KBM-7 (cell line): ENCODE measurements at regions not wholly inside any gene's neighbourhood (a gene's known extent, or its start where the extent isn't known, plus 50 kb on each side); places are given as distances from the start of the nearest gene placed in this dataset.

Experiments used
- DNase-seq: peaks from one replicate; pipeline ENCODE4 v3.0.0-alpha.2; 2015
- in situ Hi-C: fragments of 300-500 bp; cut with MboI; formaldehyde crosslinking; loops from 2 replicates; pipeline ENCODE4 v1.14.3; 2020; ENCODE audit warnings: low sequenced_read_pairs, low pct_unique_long_range_greater_than_20kb, mixed read lengths

DNA sequence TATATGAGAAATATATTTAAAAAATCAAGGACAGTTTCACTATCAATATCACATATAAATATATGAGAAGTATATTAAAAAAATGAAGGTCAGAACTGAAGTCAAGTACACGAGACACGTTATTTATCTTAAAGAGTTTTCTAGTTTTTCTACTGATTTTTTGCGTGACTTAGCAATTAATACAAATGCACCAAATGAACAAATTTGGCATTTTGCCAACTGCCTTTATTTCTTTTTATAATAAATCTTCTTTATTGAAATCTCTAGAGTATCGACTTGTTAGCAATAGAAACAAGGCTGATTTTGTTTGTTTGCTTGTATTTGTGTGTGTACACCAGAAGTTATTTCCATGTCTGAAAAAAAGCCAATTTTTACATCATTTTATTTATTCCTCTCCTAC lies 1684.7 kb upstream of the RAG2 start:
- in situ Hi-C loops = no loop called here
- no peak for DNase-seq

DNA sequence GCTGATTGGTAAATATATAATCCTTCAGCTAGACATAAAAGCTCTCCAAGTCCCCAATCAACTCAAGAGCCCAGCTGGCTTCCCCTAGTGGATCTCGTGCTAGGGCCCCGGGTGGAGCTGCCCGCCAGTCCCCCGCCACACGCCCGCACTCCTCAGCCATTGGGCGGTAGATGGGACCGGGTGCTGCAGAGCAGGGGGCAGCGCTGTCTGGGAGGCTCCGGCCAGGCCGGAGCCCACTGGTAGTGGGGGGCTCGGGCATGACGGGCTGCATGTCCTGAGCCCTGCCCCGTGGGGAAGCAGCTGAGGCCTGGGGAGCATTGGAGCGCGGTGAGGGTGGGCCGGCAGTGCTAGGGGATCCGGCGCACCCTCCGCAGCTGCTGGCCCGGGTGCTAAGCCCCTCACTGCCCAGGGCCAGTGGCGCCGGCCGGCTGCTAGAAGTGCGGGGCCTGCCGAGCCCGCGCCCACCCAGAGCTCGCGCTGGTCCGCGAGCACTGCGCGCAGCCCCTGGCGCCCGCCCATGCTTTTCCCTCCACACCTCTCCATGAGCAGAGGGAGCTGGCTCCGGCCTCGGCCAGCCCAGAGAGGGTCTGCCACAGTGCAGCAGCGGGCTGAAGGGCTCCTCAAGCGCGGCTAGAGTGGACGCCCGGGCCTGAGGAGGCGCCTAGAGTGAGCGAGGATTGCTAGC lies 1680.6 kb upstream of the RAG2 start:
- DNase-seq = no peak
- in situ Hi-C loops = no loop called here

DNA sequence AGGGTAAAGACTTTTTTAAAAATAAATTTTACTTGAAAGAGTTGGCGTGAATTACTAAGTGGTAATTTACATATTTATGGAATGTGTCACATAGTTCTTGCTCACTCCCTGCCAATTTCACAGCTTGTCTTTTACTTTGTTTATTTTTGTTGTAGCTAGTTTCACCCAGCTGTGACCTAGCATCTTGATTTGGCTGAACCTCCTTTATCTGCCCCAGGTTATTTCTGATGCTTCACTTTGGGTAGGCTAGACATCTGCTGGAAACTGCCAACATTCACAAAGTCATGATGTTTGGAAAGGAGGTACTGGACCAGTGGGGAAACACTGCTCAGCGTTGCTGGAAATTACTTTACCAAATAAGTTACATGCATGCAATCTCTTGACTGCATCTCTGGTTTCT lies 1676.0 kb upstream of the RAG2 start:
- in situ Hi-C loops = no loop called here
- no peak for DNase-seq

DNA sequence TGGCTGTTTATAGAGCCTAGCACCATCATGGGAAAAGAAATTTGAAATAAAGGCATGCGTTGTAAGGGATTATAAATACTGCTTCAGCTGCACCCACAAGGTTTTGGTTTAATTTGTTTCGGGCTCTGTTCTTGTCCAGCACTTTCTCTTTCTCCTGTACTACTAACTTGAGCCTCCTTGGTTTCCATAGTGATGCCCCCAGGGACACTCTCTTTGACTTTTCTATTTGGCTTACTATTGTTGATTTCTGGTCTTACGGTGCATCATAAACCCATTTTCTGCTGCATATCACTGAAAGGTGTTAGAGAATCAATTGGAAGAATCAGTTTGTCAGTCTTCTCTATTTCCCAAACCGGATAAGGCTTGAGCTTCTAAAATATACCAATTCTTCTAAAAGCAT lies 1674.3 kb upstream of the RAG2 start:
- in situ Hi-C loops = no loop called here
- DNase-seq = no peak

DNA sequence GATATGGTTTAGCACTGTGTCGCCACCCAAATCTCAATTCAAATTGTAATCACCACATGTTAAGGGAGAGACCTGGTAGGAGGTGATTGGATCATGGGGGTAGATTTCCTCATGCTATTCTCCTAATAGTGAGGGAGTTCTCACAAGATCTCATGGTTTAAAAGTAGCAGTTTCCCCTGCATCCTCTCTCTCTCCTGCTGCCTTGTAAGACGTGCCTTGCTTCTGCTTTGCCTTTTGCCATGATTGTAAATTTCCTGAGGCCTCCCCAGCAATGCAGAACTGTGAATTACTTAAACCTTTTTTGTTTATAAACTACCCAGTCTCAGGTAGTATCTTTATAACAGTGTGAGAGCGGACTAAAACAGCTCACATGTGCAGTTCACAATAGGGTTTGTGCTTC lies 1668.7 kb upstream of the RAG2 start:
- no peak for DNase-seq
- in situ Hi-C loops = no loop called here

DNA sequence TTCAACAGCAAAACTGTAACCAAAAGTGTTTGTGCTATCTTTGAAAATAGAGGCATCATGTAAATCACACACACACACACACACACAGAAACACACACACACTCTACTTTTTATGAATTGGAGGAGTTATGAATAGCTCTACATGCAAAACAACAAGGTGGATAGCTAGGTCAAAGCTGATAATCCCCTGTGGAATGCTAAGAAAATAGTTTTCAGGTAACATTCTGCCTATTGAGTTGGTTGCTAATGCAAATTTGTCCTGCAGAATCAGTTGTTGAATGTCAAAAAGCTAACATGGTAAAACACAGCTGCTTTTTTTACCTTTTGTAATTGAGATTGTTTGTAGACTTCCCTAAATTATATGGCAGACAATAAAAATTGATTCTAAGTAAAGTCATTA lies 1658.4 kb upstream of the RAG2 start:
- in situ Hi-C loops = no loop called here
- DNase-seq = no peak

DNA sequence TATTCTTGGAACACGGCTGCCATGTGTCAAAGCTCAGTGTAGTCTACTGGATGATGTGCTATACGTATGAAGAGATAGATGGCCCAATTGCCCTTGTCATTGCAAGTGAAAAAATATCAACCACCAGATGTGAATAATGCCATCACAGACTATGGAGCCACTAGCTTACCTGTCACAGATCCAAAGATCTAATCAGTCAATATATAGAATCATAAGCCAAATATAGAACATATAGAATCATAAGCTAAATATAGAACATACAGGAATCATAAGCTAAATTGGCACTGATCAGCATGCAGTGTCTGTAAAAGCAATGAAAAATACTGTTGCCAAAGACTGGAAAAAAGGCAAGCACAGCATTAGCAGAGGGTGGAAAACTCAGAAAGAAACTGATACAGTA lies 1656.9 kb upstream of the RAG2 start:
- no peak for DNase-seq
- in situ Hi-C loops = no loop called here

DNA sequence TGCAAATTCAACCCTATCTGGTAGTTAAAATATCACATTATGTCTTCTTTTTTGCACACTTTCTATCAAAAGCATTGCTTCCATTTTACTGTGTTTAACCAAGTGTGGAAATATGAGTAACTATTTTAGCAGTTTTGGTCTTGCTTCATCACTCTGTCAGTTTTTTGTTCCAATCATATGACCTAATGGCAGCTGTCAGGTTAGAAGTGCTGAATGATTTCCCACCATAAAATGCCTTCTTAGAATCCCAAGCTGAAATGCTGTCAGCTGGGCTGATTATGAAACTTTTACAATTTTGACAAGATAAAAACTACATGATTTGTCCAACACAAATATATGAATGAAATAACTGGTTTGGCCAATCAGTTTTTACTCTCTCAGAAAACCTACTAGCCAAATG lies 1654.6 kb upstream of the RAG2 start:
- no peak for DNase-seq
- in situ Hi-C loops = no loop called here

DNA sequence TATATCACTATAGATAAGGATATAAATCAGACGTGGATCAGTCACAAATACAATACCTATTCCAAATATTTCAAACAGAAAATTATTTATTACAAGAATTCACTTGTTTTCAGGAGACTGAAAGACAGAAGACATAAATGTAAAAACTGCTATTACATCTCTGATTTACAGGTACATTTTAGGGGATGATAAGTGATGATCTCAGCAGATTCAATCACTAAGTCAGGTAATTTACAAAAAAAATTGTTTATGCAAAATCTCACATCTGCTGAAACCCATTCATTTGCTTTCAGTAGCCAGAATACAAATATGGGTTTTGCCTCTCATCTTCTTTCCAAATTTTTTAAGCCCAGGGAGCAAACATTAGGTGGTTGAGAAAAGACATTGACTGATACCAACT lies 1648.4 kb upstream of the RAG2 start:
- no peak for DNase-seq

DNA sequence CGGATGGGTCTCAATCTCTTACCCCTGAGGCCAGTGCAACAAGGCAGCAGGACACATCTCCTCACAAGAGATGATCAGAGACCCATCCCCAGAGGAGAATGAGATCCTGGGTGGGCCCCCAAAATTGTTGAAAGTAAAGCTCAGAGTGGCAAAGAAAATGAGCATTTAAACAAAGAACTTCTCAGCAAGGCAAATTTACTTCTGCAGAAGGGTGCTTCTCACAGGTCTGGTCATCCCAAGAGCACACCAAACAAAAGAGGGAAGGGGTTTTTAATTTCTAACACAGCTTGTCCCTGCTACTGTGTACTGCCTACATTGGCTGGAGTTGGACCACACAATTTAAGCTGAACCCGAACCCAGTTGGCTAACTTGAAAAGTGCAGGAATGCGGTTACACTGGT lies 1628.6 kb upstream of the RAG2 start:
- DNase-seq = no peak
- in situ Hi-C loops = no loop called here

More for the DNA sequence above, 1648.4 kb upstream of the RAG2 start:
- in situ Hi-C loops = no loop called here

DNA sequence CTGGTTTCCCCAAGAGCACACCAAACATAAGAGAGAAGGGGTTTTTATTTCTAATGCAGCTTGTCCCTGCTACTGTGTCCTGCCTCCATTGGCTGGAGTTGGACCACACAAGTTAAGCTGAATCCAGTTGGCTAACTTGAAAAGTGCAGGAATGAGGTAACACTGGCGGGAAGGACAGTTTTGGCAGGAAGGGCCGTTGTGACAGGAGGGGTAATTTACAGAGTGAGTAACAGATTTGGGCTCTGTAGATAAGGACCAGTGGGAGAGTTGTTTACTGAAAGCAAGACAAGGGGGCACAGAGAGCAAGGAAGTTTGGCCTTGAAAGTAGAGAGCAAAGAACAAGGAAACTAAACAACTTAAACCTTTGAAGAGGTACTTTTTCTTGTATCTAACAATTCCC lies 1623.3 kb upstream of the RAG2 start:
- no peak for DNase-seq
- in situ Hi-C loops = no loop called here

DNA sequence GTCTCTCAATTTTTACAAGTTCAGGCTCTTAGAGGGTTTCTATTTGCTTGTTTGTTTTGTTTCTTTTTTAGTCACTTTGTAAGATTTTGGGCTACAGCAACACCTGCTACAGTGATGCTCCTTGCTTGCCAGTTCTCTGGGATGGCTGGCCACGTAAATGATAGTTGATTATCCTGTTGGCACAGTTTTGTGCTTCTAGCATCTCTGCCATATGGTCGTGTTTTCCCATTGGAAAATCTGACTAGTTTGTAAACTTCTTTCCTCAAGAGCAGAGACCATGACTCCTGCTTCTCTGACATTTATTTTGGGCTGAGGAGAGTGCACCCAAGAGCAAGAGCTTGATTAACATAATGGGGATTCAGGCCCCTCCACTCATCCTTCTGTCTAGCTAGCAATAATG lies 1621.6 kb upstream of the RAG2 start:
- in situ Hi-C loops = no loop called here
- DNase-seq = no peak

DNA sequence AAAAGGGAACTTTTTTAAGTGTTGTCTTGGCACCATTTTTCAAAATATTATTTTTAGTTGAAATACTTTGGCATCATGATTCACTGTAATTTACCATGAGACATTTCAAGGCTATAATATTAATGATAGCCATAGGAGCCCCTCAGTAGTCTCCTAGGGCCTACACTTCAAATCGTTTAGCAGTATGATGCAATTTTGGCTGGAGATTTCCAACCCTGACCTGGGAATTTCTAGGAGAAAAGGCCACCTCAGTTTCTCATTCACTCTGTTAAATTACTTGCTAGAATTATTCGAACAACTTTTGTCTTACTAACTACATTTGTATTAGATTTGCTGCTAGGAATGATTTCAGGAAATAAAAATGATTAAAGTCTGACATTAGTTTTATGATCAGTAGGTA lies 1610.9 kb upstream of the RAG2 start:
- no peak for DNase-seq
- in situ Hi-C loops = no loop called here

DNA sequence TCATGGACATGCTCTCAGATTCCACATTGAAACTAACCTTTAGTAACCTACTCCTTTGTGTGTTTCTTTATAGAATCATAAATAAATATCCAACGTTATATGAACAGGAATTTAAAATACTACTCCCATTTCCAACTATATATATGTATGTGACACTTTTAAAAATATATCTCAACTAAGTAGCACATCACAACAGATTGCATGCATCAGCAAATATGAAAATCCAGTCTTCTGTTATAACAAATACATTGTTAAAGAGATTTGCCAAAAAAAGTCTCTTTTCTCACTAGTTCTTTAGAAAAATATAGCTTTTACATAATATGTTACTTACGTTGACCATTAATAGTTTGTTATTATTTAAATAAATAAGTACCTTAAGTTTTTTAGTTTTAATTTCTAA lies 1608.6 kb upstream of the RAG2 start:
- in situ Hi-C loops = no loop called here
- no peak for DNase-seq

DNA sequence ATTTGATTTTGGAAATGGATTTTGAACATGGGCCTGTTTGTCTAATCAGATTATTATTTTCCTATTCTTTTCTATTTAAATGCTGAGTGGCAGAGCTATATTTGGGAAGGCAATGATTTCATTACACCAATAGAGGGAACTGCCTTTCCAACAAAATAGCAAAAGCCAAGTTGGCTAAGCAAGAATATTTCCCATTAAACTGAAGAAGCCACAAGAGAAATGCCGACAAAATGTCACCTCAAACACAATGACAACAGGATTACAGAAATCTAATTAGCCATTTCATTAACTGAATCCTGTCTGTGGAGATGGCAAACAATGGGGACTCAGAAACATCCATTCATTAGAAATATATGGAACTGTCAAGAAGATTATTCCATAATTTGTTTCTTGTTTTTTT lies 1593.1 kb upstream of the RAG2 start:
- in situ Hi-C loops = no loop called here
- DNase-seq = no peak

DNA sequence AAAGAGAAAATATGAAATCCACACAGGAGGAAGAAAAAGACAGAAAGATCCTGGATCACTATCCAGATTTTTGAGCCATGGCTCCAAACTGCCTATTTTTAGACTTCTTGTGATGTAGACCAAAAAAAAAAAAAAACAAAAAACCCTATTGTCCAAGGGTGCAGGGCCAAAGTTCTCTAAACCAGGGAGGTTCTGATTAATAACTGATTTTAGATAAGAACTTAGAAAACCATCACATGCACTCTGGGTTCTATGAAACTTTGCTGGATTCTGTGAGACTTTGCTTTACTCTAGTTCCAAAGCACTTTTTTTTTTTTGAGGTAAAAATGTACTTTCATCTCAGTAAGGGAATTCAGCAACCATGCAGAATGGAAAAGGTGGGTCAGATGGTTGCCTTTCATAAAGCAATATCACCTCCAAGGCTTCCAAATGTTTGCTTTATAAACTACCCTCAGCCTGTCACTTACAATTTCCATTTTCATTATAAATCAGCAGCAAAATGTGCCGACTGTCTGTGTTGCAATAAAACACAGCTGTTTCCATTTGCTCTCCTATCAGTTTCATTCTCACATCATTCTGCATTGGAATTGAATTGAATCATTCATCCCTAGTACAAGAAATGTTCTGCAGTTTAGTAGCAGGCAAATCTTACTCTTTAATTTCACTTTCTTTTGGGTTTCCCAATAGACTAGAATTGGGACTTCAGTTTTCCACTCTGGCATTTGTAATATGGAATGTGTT lies 1584.3 kb upstream of the RAG2 start:
- DNase-seq = no peak
- in situ Hi-C loops = no loop called here

DNA sequence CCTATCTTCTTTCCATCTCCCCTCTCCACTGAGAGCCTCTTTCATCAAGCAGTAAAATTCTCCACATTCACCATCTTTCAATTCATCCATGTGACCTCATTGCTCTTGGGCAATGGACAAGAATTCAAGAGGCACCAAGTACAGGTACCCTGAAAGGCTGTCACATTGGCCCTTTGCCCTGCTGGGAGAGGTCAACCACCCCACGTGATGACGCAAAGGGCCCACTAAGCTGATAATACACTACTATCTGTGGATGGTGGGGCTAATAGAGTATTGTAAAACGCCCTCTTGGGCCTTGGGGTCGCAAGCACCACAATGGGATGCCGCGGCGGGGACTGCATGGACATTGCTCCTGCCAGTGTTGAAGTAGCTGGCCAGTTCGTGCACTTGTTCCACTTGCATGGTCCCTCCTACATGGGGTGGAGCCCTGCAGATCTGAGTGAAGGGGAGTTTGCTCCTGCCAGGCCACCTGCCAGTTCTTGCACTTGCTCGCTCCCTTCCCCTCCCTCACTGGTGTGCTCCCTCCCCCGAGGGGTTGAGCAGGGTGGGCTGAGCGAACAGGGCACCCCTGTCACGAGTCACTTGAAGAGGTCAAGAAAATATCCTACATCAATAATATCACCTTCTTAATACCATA lies 1578.8 kb upstream of the RAG2 start:
- in situ Hi-C loops = no loop called here
- no peak for DNase-seq

DNA sequence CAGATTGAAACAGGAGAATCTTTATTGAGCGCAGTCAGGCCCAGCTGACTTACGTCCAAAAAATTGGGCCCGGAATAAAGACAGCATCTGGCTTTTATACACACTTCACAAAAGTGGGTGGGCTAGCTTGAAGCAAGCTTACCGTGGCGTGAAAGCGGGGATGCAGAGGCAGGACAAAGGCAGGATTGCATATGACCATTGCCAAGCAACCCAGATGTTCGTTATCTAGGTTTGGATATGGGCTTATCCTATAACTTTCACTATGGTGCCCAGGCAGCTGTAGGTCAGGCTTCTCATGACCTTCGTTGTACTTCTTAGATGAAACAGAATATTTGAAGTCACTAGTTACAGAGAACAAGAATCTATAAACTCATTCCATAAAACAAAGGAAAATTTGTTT lies 1575.6 kb upstream of the RAG2 start:
- DNase-seq = no peak
- in situ Hi-C loops = no loop called here

DNA sequence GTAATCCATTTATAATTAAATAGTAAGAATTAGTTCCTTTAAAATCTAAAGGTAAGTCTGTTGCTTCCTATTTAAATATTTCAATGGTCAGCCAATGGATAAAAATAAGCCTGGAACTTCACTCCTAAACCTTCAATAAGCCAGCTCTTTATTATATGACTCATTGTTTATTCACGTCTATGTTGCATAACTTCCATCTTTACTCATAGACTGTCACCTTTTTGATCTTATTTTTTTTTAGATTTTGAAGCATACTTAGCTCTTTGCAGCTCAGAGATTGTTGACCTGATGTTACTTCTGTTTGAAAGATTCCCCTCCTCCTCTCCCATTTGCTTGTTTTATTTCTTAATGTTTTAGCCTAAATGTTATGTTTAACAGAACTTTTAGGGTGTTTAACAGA lies 1571.2 kb upstream of the RAG2 start:
- DNase-seq = no peak
- in situ Hi-C loops = no loop called here

DNA sequence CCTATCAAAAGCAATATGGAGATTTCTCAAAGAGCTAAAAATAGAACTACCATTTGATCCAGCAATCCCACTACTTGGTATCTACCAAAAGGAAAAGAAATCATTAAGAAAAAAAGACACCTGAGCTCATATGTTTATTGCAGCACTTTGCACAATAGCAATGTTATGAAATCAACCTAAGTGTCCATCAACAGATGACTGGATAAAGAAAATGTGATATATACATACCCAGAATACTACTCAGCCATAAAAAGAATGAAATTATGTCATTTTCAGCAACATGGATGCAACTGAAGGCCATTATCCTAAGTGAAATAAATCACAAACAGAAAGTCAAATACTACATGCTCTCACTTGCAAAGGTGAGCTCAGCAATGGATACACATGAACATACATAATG lies 1565.5 kb upstream of the RAG2 start:
- no peak for DNase-seq
- in situ Hi-C loops = no loop called here

DNA sequence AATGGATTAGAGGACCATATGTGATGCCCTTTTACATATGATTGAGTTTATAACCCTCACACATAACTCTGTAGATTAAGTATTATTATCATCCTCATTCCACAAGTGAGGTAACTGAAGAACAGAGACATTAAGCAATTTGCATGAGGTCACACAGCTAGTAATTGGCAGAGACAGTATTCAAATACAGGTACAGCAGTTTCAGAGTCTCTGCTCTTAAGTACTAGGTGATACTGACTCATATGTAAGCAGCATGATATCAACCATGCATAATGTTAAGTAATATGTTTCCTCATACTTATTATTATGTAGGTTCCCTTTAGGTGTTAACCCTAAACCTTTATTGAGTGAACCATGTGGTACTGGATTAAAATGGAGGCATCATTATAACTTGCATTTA lies 1562.4 kb upstream of the RAG2 start:
- in situ Hi-C loops = no loop called here
- no peak for DNase-seq
